OCI-LY1 (cell line): ENCODE measurements at regions not wholly inside any gene's neighbourhood (a gene's known extent, or its start where the extent isn't known, plus 50 kb on each side); places are given as distances from the start of the nearest gene placed in this dataset.

ENCODE experiments used
- H2AFZ ChIP-seq: fragments of 200-600 bp; sonication (generic), shearing (Covaris generic); 2 replicates; pipeline ENCODE4 v1.6.0; 2014; ENCODE audit warnings: antibody characterized with exemption, mild to moderate bottlenecking, low read length
- H3F3A ChIP-seq: fragments of 200-600 bp; sonication (generic), shearing (Covaris generic); 2 replicates; pipeline ENCODE4 v1.6.0; 2014; ENCODE audit warnings: mild to moderate bottlenecking, antibody characterized with exemption, low read length, moderate library complexity; ENCODE audit not compliant: insufficient read depth
- H3K27ac ChIP-seq: fragments of 200-600 bp; sonication (generic); 2 replicates; pipeline ENCODE4 v1.5.1; 2014; ENCODE audit warnings: low read length, mixed run types, mild to moderate bottlenecking, low read depth; ENCODE audit not compliant: poor library complexity, severe bottlenecking
- H3K27me3 ChIP-seq: fragments of 200-600 bp; sonication (generic); 2 replicates; pipeline ENCODE4 v1.6.0; 2014; ENCODE audit warnings: antibody characterized with exemption, mild to moderate bottlenecking, low read length, moderate library complexity; ENCODE audit not compliant: insufficient read depth
- H3K36me3 ChIP-seq: fragments of 200-600 bp; sonication (generic); 2 replicates; pipeline ENCODE4 v1.6.1; 2014; ENCODE audit warnings: mild to moderate bottlenecking, antibody characterized with exemption, low read length, moderate library complexity, mixed read lengths; ENCODE audit not compliant: insufficient read depth
- H3K4me1 ChIP-seq: fragments of 200-600 bp; sonication (generic); 2 replicates; pipeline ENCODE4 v1.5.1; 2014; ENCODE audit warnings: mild to moderate bottlenecking, low read length, moderate library complexity; ENCODE audit not compliant: insufficient read depth, severe bottlenecking
- H3K4me2 ChIP-seq: fragments of 200-600 bp; sonication (generic), shearing (Covaris generic); 2 replicates; pipeline ENCODE4 v1.6.1; 2014; ENCODE audit warnings: low read length
- H3K4me3 ChIP-seq: fragments of 200-600 bp; sonication (generic); 2 replicates; pipeline ENCODE4 v1.5.1; 2014; ENCODE audit warnings: low read length, low read depth, mild to moderate bottlenecking, mixed read lengths; ENCODE audit not compliant: poor library complexity, severe bottlenecking
- H3K79me2 ChIP-seq: fragments of 200-600 bp; shearing (Covaris generic); 2 replicates; pipeline ENCODE4 v1.6.1; 2016; ENCODE audit warnings: mixed run types, low read length, mixed read lengths; ENCODE audit not compliant: insufficient read depth
- H3K9ac ChIP-seq: fragments of 200-600 bp; sonication (generic), shearing (Covaris generic); 2 replicates; pipeline ENCODE4 v1.6.1; 2014; ENCODE audit warnings: mild to moderate bottlenecking, low read length, mixed read lengths
- H3K9me2 ChIP-seq: fragments of 200-600 bp; sonication (generic), shearing (Covaris generic); 2 replicates; pipeline ENCODE4 v1.6.1; 2014; ENCODE audit warnings: low read depth, mild to moderate bottlenecking, low read length, mixed read lengths
- H3K9me3 ChIP-seq: fragments of 200-600 bp; shearing (Covaris generic); 2 replicates; pipeline ENCODE4 v1.6.1; 2014; ENCODE audit warnings: low read length, mixed read lengths
- H4K20me1 ChIP-seq: fragments of 200-600 bp; sonication (generic), shearing (Covaris generic); 2 replicates; pipeline ENCODE4 v1.6.0; 2016; ENCODE audit warnings: mild to moderate bottlenecking, low read length; ENCODE audit not compliant: insufficient read depth
- CTCF ChIP-seq: fragments of 200-600 bp; sonication (generic), shearing (Covaris generic); IDR thresholded peaks from 2 replicates; pipeline ENCODE4 v1.5.1; 2017; ENCODE audit warnings: mild to moderate bottlenecking, antibody characterized with exemption, low read length, moderate library complexity, mixed read lengths
- EZH2 ChIP-seq: fragments of 200-600 bp; sonication (generic), shearing (Covaris generic); IDR thresholded peaks from 2 replicates; pipeline ENCODE4 v1.8.0; 2017; ENCODE audit warnings: borderline replicate concordance, mixed run types, mild to moderate bottlenecking, antibody characterized with exemption, low read length, moderate library complexity, mixed read lengths

GRCh38 chr20:11691766-11692165, 225.9 kb upstream of the BTBD3 start:
- Histone ChIP-seq H3K9me3 (no peaks in the 10 kb centered on the region), H3K79me2 (no peaks in the 10 kb centered on the region), H3K4me3 (no peak overlapping the region), H3K4me1 (no peaks in the 10 kb centered on the region), H3F3A (no peaks in the 10 kb centered on the region), H3K9me2 (no peaks in the 10 kb centered on the region), H3K9ac (no peak overlapping the region), H3K27me3 (no peaks in the 10 kb centered on the region), H4K20me1 (no peaks in the 10 kb centered on the region), H3K4me2 (no peak overlapping the region), H3K27ac (no peak overlapping the region), H3K36me3 (no peaks in the 10 kb centered on the region), H2AFZ (no peak overlapping the region)
- TF ChIP-seq CTCF, result no peak

DNA sequence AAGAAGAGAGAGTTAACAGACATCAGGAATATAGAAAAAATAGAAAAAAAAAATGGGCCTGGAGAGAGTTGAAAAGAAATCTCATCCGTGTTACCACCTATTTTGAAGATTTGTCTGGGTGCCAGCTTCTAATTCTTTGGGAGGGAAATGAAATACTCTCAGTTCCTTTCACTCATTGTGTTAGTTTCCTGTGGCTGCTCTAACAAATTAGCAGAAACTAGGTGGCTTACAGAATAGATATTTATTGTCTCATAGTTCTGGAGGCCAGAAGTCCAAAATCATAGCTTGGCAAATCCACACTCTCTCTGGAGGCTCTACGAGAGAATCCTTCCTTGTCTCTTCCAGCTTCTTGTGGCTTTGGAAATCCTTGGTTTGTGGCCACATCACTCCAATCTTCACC, 225.1 kb upstream of the BTBD3 start:
- H3K27ac ChIP-seq, result no peak overlapping the region
- no peaks in the 10 kb centered on the region for H3K27me3 ChIP-seq
- TF ChIP-seq EZH2 (no peak), CTCF (no peak)
- H4K20me1 ChIP-seq, result no peaks in the 10 kb centered on the region
- H3K4me1 ChIP-seq, result no peaks in the 10 kb centered on the region
- no peaks in the 10 kb centered on the region for H3K79me2 ChIP-seq
- H3F3A ChIP-seq, result no peaks in the 10 kb centered on the region
- H2AFZ ChIP-seq, result no peak overlapping the region
- no peaks in the 10 kb centered on the region for H3K9me2 ChIP-seq
- H3K4me3 ChIP-seq, result no peak overlapping the region
- no peak overlapping the region for H3K9ac ChIP-seq
- no peak overlapping the region for H3K4me2 ChIP-seq
- no peaks in the 10 kb centered on the region for H3K9me3 ChIP-seq
- H3K36me3 ChIP-seq, result no peaks in the 10 kb centered on the region

GRCh38 chr20:11694467-11694866, 223.2 kb upstream of the BTBD3 start:
- H3K4me1 ChIP-seq, result no peaks in the 10 kb centered on the region
- no peaks in the 10 kb centered on the region for H3K9me2 ChIP-seq
- H3K79me2 ChIP-seq, result no peaks in the 10 kb centered on the region
- no peaks in the 10 kb centered on the region for H3K9me3 ChIP-seq
- no peak overlapping the region for H3K27ac ChIP-seq
- H3K36me3 ChIP-seq, result no peaks in the 10 kb centered on the region
- no peaks in the 10 kb centered on the region for H3K27me3 ChIP-seq
- H3K4me3 ChIP-seq, result no peak overlapping the region
- TF ChIP-seq EZH2 (no peak), CTCF (no peak)
- no peak overlapping the region for H2AFZ ChIP-seq
- no peaks in the 10 kb centered on the region for H4K20me1 ChIP-seq
- H3K9ac ChIP-seq, result no peak overlapping the region
- H3K4me2 ChIP-seq, result no peak overlapping the region
- H3F3A ChIP-seq, result no peaks in the 10 kb centered on the region
